ENCODE measurements at regions not wholly inside any gene's neighbourhood (a gene's known extent, or its start where the extent isn't known, plus 50 kb on each side); places are given as distances from the start of the nearest gene placed in this dataset.
"Not testable (repeated sequence)": the region's sequence is repeated elsewhere in the genome, so short reads cannot be mapped to it uniquely, and the experiment has no call there.

- H3K4me3 ChIP-seq (ENCODE audit: low read depth, low read length) = no peak overlapping the region
- DNase-seq (ENCODE audit: low read depth) = no peak
- TF ChIP-seq CTCF (IDR thresholded peaks at IDR 0.05; ENCODE audit: insufficient read depth, low read depth, low read length, missing control alignments) = no peak
Measured at GRCh38 chr21:31586118-31586517, 73.4 kb upstream of the SOD1 start.

DNA sequence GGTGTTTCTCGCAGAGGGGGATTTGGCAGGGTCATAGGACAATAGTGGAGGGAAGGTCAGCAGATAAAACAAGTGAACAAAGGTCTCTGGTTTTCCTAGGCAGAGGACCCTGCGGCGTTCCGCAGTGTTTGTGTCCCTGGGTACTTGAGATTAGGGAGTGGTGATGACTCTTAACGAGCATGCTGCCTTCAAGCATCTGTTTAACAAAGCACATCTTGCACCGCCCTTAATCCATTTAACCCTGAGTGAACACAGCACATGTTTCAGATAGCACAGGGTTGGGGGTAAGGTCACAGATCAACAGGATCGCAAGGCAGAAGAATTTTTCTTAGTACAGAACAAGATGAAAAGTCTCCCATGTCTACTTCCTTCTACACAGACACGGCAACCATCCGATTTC is 75.6 kb upstream of the SOD1 start:
- not testable (repeated sequence) for H3K4me3 ChIP-seq (ENCODE audit: low read depth, low read length); DNase-seq (ENCODE audit: low read depth)

- no peak for TF ChIP-seq CTCF (IDR thresholded peaks at IDR 0.05; ENCODE audit: insufficient read depth, low read depth, low read length, missing control alignments)
- DNase-seq (ENCODE audit: low read depth) = no peak
- H3K4me3 ChIP-seq (ENCODE audit: low read depth, low read length) = no peak overlapping the region
Measured at GRCh38 chr21:31583498-31583897, 76.0 kb upstream of the SOD1 start.

GRCh38 chr21:31580866-31581276 is 78.6 kb upstream of the SOD1 start:
- TF ChIP-seq CTCF (IDR thresholded peaks at IDR 0.05; ENCODE audit: insufficient read depth, low read depth, low read length, missing control alignments) = peak; percentile 85
- DNase-seq (ENCODE audit: low read depth) = peak; percentile 69
- H3K4me3 ChIP-seq (ENCODE audit: low read depth, low read length) = no peak overlapping the region

- H3K4me3 ChIP-seq (ENCODE audit: low read depth, low read length) = no peak overlapping the region
- TF ChIP-seq CTCF (IDR thresholded peaks at IDR 0.05; ENCODE audit: insufficient read depth, low read depth, low read length, missing control alignments) = no peak
- no peak for DNase-seq (ENCODE audit: low read depth)
Measured at GRCh38 chr21:31577271-31577670, 82.2 kb upstream of the SOD1 start.

DNA sequence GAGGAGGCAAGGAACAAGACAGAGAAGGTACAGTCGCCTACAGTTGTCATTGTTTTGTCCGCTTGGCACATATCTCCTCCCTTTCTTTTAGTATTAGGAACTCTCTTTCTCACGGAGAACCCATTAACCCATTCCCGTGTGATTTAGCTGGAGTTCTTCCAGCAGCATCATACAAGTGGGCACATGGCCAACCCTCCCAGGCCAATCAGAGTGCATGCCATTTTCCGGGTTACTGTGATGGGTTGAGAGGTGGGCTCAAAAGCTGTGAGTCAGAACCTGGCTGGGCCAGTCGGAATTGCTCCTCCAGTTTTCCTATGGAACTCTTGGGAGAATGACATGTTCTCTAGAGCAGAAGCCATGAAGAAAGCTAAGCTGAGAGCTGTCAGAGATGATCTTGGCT is 83.1 kb upstream of the SOD1 start:
- DNase-seq (ENCODE audit: low read depth) = no peak
- no peak for TF ChIP-seq CTCF (IDR thresholded peaks at IDR 0.05; ENCODE audit: insufficient read depth, low read depth, low read length, missing control alignments)
- H3K4me3 ChIP-seq (ENCODE audit: low read depth, low read length) = no peak overlapping the region

DNA sequence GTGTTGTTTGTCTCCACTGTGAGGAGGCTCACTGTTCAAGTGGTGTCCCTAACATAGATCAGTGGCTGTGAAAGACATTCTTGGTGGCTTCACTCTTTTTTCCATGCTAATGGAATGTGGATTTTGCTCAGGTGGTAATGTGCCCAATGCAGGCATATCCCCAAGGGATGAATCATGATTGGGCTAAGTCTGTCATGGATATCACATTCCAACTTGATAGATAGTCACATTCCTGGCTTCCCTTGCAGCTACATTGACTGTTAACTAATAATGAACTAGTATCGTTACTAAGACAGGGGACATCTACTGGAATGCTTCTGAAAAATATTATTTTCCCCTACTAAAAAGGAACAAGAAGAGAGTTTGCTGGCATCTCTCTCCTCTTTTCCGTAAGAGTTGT is 86.3 kb upstream of the SOD1 start:
- no peak for TF ChIP-seq CTCF (IDR thresholded peaks at IDR 0.05; ENCODE audit: insufficient read depth, low read depth, low read length, missing control alignments)
- DNase-seq (ENCODE audit: low read depth) = no peak
- H3K4me3 ChIP-seq (ENCODE audit: low read depth, low read length) = no peak overlapping the region

DNA sequence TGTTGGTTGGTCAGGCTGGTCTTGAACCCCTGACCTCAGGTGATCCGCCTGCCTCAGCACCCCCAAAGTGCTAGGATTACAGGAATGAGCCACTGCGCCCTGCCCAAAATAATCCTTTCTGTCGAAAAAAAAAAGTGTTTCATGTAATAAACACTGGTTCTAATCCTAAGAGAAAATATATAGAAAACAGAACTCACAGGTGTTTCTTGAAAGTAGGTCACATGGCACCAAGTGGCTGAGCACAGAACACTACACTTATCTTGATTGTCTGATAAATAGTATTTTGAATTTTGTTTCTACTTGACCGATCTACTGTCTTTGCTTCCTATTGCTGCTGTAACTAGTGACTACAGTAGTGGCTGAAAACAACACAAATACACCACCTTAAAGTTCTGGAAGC is 87.6 kb upstream of the SOD1 start:
- no peak for TF ChIP-seq CTCF (IDR thresholded peaks at IDR 0.05; ENCODE audit: insufficient read depth, low read depth, low read length, missing control alignments)
- H3K4me3 ChIP-seq (ENCODE audit: low read depth, low read length) = no peak overlapping the region
- no peak for DNase-seq (ENCODE audit: low read depth)

Measured in GM12865 (cell line).